Stomach (tissue), 4 donors: ENCODE measurements at regions not wholly inside any gene's neighbourhood (a gene's known extent, or its start where the extent isn't known, plus 50 kb on each side); places are given as distances from the start of the nearest gene placed in this dataset.

Source experiments
- POLR2AphosphoS5 ChIP-seq, 3 donors: sonication (generic); formaldehyde crosslinking; IDR thresholded peaks; one replicate each; pipeline ENCODE4 v1.6.1; 2016; ENCODE audit warnings: antibody characterized with exemption in 3 of 3
- TF ChIP-seq, protein P1 (sequence below), 7 experiments: fragments of 450-650 bp in 4 of 7; fragments of 200-600 bp in 3 of 7; sonication (generic) in 3 of 7; IDR thresholded peaks; one replicate each; pipeline ENCODE4 v1.5.1; 2016 to 2019; ENCODE audit warnings: antibody characterized with exemption in 7 of 7, control low read depth in 2 of 7, mild to moderate bottlenecking in 1 of 7

DNA sequence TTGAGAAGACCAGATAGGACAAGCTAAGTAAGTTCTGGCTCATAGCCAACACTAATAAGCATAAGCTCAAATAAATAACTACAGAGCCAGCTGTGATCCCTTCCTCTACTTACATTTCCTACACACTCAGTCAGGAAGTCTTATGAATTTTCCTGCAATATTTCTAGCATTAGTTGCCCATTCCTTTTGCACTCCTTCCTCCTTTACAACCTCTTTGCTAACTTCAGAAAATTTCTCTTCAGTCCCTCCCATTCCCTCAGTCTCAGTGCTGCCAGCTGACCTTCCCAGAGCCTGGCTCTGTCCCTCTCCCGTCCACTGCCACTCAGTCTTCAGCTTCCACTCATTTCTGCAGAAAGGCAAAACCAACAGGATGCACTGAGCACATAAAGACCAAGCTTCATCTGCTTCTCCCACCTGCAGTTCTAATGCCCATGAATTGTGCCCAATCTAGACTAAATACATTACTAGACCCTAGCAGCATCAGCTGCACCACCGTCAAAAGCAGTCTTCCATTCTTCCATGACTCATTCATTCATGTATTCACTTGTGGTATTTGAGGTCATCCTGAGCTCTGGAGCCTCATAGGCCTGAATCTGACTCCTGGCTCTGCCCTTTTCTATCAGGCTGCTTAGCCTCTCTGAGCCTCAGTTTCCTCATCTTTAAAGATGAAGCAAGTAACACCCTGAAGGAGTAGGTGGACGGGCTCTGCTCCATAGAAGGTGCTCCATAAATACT lies 54.6 kb upstream of the SIPA1L2 start:
- TF ChIP-seq POLR2AphosphoS5 (IDR thresholded peaks at IDR 0.05) = no peak
- TF ChIP-seq, protein P1, sequence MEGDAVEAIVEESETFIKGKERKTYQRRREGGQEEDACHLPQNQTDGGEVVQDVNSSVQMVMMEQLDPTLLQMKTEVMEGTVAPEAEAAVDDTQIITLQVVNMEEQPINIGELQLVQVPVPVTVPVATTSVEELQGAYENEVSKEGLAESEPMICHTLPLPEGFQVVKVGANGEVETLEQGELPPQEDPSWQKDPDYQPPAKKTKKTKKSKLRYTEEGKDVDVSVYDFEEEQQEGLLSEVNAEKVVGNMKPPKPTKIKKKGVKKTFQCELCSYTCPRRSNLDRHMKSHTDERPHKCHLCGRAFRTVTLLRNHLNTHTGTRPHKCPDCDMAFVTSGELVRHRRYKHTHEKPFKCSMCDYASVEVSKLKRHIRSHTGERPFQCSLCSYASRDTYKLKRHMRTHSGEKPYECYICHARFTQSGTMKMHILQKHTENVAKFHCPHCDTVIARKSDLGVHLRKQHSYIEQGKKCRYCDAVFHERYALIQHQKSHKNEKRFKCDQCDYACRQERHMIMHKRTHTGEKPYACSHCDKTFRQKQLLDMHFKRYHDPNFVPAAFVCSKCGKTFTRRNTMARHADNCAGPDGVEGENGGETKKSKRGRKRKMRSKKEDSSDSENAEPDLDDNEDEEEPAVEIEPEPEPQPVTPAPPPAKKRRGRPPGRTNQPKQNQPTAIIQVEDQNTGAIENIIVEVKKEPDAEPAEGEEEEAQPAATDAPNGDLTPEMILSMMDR (IDR thresholded peaks at IDR 0.05) = no peak
